IPS-NIHi7 (cell line): ENCODE measurements at regions not wholly inside any gene's neighbourhood (a gene's known extent, or its start where the extent isn't known, plus 50 kb on each side); places are given as distances from the start of the nearest gene placed in this dataset.
A peak's percentile ranks its signal among the peaks of the same experiment; 100 is the strongest.
"Not testable (repeated sequence)": the region's sequence is repeated elsewhere in the genome, so short reads cannot be mapped to it uniquely, and the experiment has no call there.

Experiments
- DNase-seq: peaks from one replicate; pipeline ENCODE4 v3.0.0; 2012; ENCODE audit warnings: mixed read lengths; ENCODE audit errors: extremely low spot score

DNA sequence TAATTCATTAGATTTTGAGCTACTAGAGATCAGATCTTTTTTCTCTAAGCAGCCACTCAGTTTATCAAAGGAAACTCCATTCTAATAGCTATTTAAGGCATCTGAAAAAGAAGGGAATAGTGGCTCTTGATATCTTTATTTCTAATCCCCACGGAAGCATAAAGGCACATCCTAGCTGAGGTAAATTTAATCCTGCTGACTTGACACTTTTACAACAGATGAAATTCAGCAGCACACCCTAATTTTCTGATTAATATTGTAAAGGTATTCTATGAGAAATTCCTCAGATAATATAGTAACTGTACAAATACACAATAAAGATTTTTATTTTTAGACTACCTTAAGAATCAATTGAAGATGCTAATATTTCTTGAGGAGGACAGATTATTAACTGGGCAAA is 916.4 kb downstream of the TMTC2 start:
- no peak for DNase-seq

DNA sequence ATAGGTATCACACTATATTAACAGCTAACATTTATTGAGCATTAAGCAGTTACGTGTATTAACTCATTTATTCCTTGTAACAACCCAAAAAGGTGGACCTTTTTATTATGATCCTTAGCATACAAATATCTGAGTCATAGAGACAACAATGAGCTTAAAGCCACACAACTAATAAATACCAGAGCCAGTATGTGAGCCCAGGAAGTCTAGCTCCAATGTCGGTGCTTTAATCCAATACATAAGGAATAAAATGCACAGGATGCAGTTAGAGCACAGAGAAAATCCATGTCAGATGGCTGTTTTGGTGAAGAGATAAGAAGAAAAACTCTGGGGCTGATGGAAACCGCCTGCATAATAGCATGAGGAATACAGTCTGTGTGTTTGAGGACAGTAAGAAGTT is 888.6 kb downstream of the TMTC2 start:
- no peak for DNase-seq

DNA sequence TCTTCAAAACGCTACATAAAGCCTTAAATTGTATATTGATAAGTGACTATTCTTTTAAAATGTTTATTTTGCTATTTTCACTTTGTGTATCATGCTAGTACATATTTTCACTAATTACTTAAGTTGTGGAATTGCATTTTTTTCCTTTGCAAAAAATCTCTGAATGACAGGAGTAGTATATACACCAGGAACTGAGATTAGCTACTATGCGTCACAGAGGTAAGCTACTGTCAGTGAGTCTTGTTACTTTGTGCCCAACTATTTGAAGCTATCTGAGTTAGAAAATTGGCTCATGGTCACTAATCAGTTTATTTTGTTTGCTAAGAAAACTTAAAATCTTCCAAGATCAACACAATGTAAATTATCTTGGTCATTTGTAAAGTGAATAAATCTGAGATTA is 887.4 kb downstream of the TMTC2 start:
- no peak for DNase-seq

- DNase-seq = no peak
These were observed 887.0 kb downstream of the TMTC2 start for GRCh38 chr12:83573671-83574070.

- DNase-seq = peak; percentile 9
These were observed 872.9 kb downstream of the TMTC2 start for GRCh38 chr12:83559650-83560049.

DNA sequence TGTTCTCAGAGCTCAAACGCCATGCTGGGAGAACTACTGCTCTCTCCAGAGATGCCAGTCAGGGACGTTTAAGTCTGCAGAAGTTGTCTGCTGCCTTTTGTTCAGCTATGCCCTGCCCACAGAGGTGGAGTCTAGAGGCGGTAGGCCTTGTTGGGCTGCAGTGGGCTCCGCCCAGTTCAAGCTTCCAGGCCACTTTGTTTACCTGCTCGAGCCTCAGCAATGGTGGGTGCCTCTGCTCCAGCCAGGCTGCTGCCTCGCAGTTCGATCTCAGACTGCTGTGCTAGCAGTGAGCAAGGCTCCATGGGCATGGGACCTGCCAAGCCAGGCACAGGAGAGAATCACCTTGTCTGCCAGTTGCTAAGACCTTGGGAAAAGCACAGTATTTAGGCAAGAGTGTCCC is 869.3 kb downstream of the TMTC2 start:
- not testable (repeated sequence) for DNase-seq

- DNase-seq = no peak
These were observed 854.7 kb downstream of the TMTC2 start for GRCh38 chr12:83541446-83541845.

DNA sequence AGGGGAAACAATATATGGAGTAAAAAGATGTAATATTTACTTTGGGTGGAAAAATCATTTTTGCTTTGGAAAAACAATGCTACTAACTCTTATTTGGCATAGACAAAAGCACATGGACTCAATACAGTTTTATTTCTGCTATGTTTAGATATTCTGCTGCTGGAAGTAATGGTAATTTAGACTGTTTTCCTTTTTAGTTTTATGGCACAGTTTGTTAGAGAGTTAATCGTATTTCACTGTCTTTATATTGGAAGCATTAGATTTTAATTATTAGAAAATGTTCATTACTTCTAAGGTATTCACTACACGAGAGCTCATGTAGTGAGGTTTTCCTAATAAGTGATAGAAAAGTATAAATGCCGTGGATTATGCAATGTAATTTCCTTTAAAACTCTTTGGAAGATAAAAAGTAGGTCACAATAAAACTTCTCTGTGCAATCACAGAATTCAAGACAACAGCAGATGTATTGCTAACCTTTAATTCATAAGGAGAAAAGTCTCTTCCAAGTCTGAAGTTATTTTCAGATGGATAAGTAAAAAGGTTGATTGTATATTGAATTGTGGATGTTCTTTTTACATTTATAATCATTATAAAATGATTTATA is 851.8 kb downstream of the TMTC2 start:
- DNase-seq = no peak

DNA sequence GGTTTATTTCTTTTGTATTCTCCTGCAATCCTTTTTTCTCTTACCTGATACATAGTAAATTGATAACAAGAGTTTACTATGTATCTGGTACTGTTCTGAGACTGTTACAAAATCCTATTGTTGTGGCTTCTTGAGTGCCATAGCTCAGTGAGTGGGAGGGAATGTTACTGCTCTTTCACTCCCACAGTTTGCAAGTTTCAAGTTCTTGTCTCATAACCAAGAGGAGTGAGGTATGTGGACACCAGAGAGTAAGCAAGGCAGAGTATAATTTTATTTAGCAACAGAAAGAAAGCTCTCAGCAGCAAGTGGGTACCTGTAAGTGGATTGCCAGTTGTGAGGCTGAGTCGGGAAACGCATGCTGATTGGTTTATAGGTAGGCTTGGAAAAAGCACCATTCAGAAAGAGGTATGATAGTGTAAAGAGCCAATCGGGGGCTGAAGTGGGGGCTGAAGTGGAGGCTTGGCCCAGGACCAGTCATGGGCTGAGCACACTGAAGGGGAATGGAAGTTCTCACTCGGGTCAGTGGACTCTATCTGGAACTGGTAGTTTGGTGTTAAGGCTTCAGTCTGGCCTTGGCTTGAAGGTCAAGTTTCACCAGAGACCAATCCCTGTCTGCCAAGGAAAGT is 850.8 kb downstream of the TMTC2 start:
- no peak for DNase-seq

DNA sequence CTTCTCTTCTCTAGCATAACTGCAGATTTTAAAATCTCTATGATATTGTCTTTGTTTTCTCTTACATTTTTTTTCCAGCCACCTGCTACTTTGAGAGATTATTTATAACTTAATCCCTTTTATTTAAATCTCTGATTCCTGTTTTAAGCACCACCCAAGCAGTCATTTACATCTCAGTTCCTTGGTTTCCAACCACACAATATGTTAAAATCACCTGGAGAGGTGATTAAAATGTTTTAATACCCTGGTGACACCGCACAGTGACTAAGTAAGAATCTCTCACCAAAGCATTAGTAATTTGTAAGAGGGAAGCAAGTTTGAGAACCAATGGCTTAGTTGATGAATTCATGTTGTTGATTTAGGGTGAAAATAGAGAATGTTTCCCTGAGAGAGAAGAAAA is 849.8 kb downstream of the TMTC2 start:
- DNase-seq = no peak

DNA sequence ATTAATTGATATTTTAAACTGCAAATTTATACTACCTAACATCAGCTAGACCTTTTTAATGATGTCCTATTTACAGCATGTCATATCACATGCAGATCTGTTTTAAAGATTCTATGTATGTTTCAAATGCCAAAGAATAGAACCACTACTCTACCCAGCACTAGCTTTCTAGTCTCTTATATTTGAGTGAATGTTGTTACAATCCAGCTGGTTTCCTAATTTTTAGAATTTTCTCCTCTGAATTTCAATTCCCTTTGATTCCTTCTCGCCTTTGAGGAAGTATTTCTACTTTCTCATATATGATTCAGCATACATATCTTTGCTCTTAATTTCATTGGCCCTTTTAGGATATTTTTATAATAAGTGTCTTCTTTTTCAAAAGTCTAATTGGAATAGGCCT is 841.9 kb downstream of the TMTC2 start:
- DNase-seq = no peak

DNA sequence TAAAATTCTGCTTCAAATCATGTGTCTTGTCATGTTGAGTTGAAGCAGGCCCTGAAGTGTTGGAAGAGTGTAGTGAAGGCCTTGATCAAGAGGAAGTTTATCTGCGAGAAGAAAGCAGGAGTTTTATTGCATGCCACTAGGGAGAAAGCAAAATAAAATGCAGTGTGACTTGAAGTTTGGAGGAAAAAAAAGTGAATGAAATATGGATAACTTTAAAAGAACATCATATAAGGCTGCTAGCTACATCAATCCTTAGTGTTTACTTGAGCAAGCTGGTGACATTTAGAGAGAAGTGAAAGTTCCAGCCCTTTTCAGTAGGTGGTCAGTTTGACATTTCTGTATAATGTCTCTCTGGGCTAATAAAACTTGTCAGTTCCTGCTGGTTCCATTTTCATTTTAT is 841.1 kb downstream of the TMTC2 start:
- no peak for DNase-seq

DNA sequence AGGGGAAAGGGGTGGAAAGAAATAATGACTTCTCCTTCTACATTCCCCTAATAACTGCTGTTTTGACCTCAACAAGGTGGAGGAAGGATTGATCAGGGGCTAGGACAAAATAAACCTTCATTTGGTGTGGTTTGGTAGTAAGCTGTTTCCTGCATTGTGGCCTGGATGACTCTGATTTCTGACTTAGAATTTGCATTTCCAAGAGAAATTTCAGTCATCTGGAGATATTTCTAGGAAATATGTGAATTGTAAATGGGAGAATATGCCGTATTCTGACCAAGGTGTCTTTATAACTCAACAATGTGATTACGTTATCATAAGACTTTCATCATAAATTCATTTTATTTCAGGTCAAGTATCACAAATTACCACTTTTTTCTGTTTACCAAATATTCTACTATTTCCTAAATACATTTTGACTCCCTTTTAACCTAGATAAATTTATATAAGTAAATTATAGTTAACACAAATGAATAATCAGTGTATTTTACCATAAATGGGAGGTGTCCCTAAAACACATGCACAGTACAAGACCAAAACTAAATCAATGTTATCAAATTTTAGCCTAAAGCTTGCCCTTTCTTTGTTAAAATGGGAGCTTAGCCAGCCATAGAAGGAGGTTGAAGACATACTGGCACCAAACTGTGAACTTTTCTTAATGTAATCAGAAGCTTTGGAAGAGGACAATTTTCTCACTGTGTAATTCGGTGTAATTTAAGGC is 828.8 kb downstream of the TMTC2 start:
- DNase-seq = no peak

GRCh38 chr12:83514372-83514771 is 827.7 kb downstream of the TMTC2 start:
- DNase-seq = no peak

DNA sequence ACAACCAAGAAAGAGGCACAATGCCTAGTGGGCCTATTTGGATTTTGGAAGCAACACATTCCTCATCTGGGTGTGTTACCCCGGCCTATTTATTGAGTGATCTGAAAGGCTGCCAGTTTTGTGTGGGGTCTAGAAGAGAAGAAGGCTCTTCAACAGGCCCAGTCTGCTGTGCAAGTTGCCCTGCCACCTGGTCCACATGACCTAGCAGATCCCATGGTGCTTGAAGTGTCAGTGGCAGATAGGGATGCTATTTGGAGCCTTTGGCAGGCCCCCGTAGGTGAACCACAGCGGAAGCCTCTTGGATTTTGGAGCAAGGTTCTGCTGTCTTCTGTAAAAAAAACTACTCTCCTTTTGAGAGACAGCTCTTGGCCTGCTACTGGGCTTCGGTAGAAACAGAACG is 820.1 kb downstream of the TMTC2 start:
- no peak for DNase-seq

DNA sequence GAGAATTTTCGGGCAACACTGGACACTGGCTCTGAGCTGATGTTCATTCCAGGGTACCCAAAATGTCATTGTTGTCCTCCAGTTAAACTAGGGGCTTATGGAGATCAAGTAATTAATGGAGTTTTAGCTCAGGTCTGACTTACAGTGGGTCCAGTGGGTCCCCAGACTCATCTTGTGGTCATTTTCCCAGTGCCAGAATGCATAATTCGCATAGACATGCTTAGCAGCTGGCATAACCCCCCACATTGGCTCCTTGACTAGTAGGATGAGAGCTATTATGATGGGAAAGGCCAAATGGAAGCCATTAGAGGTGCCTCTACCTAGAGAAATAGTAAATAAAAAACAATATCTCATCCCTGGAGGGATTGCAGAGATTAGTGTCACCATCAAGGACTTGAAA is 818.9 kb downstream of the TMTC2 start:
- no peak for DNase-seq

- not testable (repeated sequence) for DNase-seq
These were observed 813.2 kb downstream of the TMTC2 start for GRCh38 chr12:83499894-83500293.

DNA sequence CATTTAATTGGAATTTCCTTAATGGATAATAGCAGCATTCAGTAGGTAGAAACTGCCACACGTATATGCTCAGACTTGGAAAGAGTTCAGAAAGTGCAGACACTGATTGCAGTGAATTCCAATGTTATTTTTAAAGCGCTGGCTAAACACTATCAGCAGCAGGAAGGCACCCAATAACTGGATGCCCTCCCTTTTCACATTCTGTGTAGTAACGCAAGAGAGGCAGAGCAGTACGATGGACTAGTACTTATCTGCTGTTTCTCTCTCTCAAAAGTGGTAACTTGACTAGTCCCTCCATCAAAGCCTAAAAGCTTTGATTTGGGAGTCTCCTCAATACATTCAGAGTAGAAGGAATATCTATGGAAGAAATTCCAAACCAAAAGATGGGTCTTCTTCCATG is 791.0 kb downstream of the TMTC2 start:
- no peak for DNase-seq

- DNase-seq = no peak
These were observed 790.3 kb downstream of the TMTC2 start for GRCh38 chr12:83476695-83477690.

- DNase-seq = no peak
These were observed 789.3 kb downstream of the TMTC2 start for GRCh38 chr12:83476006-83476405.

- DNase-seq = no peak
These were observed 787.7 kb downstream of the TMTC2 start for GRCh38 chr12:83474369-83474768.
